BJ (cell line): ENCODE measurements at regions not wholly inside any gene's neighbourhood (a gene's known extent, or its start where the extent isn't known, plus 50 kb on each side); places are given as distances from the start of the nearest gene placed in this dataset.
"Not testable (repeated sequence)": the region's sequence is repeated elsewhere in the genome, so short reads cannot be mapped to it uniquely, and the experiment has no call there.

Experiments used
- CTCF ChIA-PET: fragments of 350-600 bp; formaldehyde crosslinking; extraction: SDS; loops from one replicate; lab custom pipeline; 2021; ENCODE audit warnings: antibody characterized with exemption, inconsistent platforms; lab: Yijun Ruan, JAX
- POLR2A ChIA-PET: fragments of 300-600 bp; sonication (Branson Sonifier 250); formaldehyde crosslinking; extraction: SDS; loops from one replicate; lab custom pipeline; 2021; ENCODE audit warnings: antibody characterized with exemption; lab: Charles Lee
- DNase-seq: peaks from one replicate; pipeline ENCODE4 v3.0.0-alpha.2; 2011; ENCODE audit warnings: low read depth
- H3K27me3 ChIP-seq: 2 replicates; pipeline ENCODE4 v1.6.0; 2011; ENCODE audit warnings: low read length; ENCODE audit not compliant: control insufficient read depth, insufficient read depth
- H3K36me3 ChIP-seq: 2 replicates; pipeline ENCODE4 v1.5.1; 2011; ENCODE audit warnings: low read length; ENCODE audit not compliant: control insufficient read depth, insufficient read depth
- H3K4me3 ChIP-seq: 2 replicates; pipeline ENCODE4 v1.5.1; 2011; ENCODE audit warnings: low read depth, mild to moderate bottlenecking, control low read depth, low read length
- TF ChIP-seq, protein P1 (sequence below): IDR thresholded peaks from 2 replicates; pipeline ENCODE4 v1.5.1; 2011; ENCODE audit warnings: low read depth, mild to moderate bottlenecking, control low read depth, inconsistent platforms, low read length, moderate library complexity; ENCODE audit not compliant: insufficient read depth

DNA sequence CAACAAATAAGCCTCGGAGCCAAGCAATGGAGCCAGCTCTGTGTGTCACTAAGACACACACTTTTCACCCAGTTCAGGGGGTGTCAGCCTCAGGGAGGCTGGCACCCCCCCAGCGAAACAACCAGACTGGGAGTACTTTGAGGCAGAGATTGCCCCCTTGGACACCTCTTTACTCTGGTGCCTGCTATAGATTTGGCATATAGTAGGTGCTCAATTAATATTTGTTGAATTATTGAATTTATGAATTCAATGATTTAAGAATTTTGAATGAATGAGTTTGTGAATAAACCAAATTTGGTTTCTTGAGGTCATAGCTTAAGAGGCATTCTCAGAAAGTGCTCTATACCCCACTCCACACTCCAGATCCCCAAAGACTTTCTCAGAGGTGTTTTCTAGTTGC is 70.3 kb downstream of the OLIG1 start:
- POLR2A ChIA-PET, result no interaction called here
- no peak for DNase-seq
- Histone ChIP-seq H3K27me3 (peaks cover 3% of the 10 kb centered on the region), H3K36me3 (no peaks in the 10 kb centered on the region), H3K4me3 (no peak overlapping the region)
- TF ChIP-seq, protein P1, sequence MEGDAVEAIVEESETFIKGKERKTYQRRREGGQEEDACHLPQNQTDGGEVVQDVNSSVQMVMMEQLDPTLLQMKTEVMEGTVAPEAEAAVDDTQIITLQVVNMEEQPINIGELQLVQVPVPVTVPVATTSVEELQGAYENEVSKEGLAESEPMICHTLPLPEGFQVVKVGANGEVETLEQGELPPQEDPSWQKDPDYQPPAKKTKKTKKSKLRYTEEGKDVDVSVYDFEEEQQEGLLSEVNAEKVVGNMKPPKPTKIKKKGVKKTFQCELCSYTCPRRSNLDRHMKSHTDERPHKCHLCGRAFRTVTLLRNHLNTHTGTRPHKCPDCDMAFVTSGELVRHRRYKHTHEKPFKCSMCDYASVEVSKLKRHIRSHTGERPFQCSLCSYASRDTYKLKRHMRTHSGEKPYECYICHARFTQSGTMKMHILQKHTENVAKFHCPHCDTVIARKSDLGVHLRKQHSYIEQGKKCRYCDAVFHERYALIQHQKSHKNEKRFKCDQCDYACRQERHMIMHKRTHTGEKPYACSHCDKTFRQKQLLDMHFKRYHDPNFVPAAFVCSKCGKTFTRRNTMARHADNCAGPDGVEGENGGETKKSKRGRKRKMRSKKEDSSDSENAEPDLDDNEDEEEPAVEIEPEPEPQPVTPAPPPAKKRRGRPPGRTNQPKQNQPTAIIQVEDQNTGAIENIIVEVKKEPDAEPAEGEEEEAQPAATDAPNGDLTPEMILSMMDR, result no peak
- CTCF ChIA-PET, result no interaction called here

DNA sequence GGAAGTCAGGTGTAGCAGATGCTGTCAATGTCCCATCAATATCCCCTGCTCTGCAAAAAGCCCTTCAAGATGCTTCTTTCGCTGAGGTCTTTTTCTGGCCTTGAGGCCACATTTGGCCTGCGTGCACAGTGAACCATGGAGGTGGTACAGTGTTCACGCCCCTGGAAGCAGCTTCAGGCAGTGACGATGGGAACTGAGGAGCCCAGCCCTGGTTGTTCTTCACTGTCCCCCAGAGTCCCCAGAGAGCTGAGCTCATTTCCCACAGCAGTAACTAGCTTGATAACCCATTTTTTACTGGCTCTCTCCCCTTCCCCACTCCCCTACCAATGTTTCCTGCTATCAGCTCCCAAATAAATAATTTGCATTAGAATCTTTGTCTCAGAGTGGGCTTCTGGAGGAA is 76.5 kb downstream of the OLIG1 start:
- Histone ChIP-seq H3K36me3 (no peaks in the 10 kb centered on the region), H3K4me3 (no peak overlapping the region), H3K27me3 (peaks cover 10% of the 10 kb centered on the region)
- no peak for DNase-seq
- ChIA-PET POLR2A (no interaction called here), CTCF (no interaction called here)
- TF ChIP-seq, protein P1, result no peak

DNA sequence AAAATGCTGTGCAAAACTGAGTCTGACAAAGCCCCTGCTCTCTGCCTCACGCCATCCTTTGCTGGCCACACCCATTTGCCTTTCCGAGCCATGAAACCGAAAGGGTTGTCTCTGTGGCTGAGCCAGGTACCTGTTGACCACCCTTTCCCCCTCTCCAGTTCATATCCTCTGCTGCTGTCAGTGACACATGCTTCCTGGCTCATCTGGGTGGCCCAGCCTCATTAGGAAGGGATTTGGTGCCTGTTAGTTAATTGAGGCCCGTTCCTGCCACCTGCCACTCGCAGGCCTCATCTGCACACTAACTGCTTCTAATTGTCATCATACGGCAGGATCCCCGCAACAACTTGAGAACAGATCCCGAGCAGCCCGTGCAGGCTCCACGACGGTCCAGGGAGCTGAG is 79.2 kb downstream of the OLIG1 start:
- ChIA-PET POLR2A (no interaction called here), CTCF (no interaction called here)
- Histone ChIP-seq H3K36me3 (no peaks in the 10 kb centered on the region), H3K27me3 (peaks cover 12% of the 10 kb centered on the region), H3K4me3 (no peak overlapping the region)
- no peak for DNase-seq
- TF ChIP-seq, protein P1, result no peak

DNA sequence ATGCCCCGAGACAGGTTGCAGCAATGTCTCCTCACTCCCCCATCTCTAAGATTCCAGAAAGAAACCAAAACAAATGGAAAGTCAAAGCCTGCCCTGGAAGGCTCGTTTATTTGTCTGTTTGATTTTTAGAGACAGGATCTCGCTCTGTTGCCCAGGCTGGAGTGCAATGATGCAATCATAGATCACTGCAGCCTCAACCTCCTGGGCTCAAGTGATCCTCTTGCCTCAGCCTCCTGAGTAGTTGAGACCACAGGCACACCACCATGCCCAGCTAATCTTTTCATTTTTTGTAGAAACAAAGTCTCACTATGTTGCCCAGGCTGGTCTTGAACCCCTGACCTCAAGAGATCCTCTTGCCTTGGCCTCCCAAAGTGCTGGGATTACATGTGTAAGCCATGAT is 78.8 kb upstream of the IFNAR2 start:
- POLR2A ChIA-PET, H3K27me3 ChIP-seq, CTCF ChIA-PET, H3K36me3 ChIP-seq, H3K4me3 ChIP-seq, DNase-seq: not testable (repeated sequence)

DNA sequence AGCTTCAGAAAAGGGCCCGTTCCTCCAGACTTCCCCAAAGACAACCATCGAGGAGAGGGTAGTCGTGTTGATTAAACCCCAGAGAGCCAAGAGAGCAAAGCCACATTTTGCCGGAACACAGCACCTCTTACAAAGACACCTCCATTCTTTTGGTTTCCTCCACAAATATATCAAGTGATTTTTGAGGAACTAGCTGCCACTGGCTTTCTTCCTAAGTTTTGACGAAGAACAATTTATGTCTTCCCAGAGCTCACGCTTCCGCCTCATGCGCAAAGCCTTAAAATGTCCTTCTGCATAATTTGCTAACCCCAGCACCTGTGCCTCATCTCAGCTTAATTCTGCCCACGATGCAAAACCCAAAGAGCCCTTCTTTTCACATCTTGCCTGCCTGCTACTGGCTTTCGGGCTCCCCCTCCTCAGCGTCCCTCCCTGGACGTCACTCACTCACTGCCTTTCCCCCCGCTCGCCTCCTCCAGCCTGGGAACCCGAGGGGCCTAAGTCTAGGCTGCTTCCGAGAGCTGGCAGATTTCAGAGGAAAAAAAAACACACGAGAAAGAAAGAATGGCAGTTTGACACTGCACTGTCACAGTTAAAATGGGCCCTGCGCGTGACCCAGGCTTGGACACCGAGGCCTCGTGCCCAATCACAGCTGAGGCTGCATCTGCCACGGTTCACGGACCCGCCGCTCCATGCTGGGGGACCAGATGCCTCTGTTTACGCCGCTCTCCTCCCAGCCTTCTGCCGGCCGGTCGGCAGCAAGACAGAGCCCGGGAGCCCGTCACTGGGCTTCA is 77.6 kb upstream of the IFNAR2 start:
- no peak overlapping the region for H3K4me3 ChIP-seq
- ChIA-PET CTCF (interaction anchor here (0.6 kb wide), 1 partner anchor 1485 kb away, joined by 4 read pairs; no protein-coding TSS in a partner anchor), POLR2A (no interaction called here)
- peaks cover 3% of the 10 kb centered on the region; the same call in 1 of the 2 replicates for H3K27me3 ChIP-seq
- no peaks in the 10 kb centered on the region for H3K36me3 ChIP-seq
- TF ChIP-seq, protein P1, result no peak
- no peak for DNase-seq

DNA sequence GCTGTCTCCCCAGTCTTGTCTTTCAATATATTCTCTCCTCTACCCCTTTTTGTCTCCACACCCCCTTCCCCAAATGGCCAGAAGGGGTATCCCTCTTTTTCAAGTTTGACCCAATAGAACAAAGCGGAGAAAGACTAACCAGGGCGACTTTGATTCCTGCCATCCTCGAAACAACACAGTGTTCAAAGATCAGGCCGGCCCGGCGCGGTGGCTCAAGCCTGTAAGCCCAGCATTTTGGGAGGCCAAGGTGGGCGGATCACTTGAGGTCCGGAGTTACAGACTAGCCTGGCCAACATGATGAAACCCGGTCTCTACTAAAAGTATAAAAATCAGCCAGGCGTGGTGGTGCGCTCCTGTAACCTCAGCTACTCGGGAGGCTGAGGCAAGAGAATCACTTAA is 77.0 kb upstream of the IFNAR2 start:
- Histone ChIP-seq H3K27me3 (peaks cover 3% of the 10 kb centered on the region; the same call in 1 of the 2 replicates), H3K36me3 (no peaks in the 10 kb centered on the region), H3K4me3 (no peak overlapping the region)
- no peak for DNase-seq
- ChIA-PET POLR2A (no interaction called here), CTCF (no interaction called here)
- TF ChIP-seq, protein P1, result no peak
